Loucy (cell line): ENCODE measurements at regions not wholly inside any gene's neighbourhood (a gene's known extent, or its start where the extent isn't known, plus 50 kb on each side); places are given as distances from the start of the nearest gene placed in this dataset.

ENCODE experiments used
- EZH2phosphoT487 ChIP-seq: fragments of 200-600 bp; IDR thresholded peaks from 2 replicates; pipeline ENCODE4 v1.6.1; 2018; ENCODE audit warnings: antibody characterized with exemption, mild to moderate bottlenecking, moderate library complexity, borderline replicate concordance
- TF ChIP-seq, protein P1 (sequence below): fragments of 200-600 bp; sonication (generic); conservative IDR thresholded peaks from 2 replicates; pipeline ENCODE4 v1.5.1; 2014; ENCODE audit warnings: mild to moderate bottlenecking, antibody characterized with exemption, low read length

DNA sequence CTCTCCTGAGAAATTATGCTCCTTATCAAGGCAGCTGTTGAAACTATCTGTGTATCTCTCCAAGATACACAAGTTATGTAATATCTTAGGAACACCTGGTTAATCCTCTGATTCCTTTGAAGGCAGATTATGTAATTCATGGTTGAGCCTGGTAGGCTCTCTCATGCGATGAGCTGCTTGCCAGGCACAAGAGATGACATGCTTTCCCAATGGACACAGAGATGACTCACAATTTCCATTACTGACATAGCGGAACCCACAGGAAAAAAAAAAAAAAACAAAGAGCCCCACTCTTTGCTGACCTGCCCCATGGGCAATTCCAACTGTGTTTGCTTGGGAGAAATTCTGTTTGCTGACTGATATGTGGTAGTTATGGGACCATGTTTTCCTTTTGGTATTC is 736.4 kb upstream of the PHF14 start:
- TF ChIP-seq, protein P1, sequence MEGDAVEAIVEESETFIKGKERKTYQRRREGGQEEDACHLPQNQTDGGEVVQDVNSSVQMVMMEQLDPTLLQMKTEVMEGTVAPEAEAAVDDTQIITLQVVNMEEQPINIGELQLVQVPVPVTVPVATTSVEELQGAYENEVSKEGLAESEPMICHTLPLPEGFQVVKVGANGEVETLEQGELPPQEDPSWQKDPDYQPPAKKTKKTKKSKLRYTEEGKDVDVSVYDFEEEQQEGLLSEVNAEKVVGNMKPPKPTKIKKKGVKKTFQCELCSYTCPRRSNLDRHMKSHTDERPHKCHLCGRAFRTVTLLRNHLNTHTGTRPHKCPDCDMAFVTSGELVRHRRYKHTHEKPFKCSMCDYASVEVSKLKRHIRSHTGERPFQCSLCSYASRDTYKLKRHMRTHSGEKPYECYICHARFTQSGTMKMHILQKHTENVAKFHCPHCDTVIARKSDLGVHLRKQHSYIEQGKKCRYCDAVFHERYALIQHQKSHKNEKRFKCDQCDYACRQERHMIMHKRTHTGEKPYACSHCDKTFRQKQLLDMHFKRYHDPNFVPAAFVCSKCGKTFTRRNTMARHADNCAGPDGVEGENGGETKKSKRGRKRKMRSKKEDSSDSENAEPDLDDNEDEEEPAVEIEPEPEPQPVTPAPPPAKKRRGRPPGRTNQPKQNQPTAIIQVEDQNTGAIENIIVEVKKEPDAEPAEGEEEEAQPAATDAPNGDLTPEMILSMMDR = no peak
- TF ChIP-seq EZH2phosphoT487 = no peak
